Ascending aorta (tissue), 2 donors: ENCODE measurements at regions not wholly inside any gene's neighbourhood (a gene's known extent, or its start where the extent isn't known, plus 50 kb on each side); places are given as distances from the start of the nearest gene placed in this dataset.

Experiments
- DNase-seq, 2 donors: peaks; one replicate each; pipeline ENCODE4 v3.0.0-alpha.2; 2019; ENCODE audit warnings: low spot score in 2 of 2
- H3K27ac ChIP-seq, 2 donors: fragments of 200-600 bp; sonication (generic); one replicate each; pipeline ENCODE4 v1.5.1; 2016 to 2017; ENCODE audit warnings: mild to moderate bottlenecking in 1 of 2
- H3K27me3 ChIP-seq: fragments of 200-600 bp; sonication (generic); one replicate; pipeline ENCODE4 v1.5.1; 2017
- H3K36me3 ChIP-seq, 2 donors: fragments of 200-600 bp; sonication (generic); one replicate each; pipeline ENCODE4 v1.5.1; 2016
- H3K4me1 ChIP-seq, 2 donors: fragments of 200-600 bp; sonication (generic); one replicate each; pipeline ENCODE4 v1.5.1; 2016 to 2017; ENCODE audit warnings: mild to moderate bottlenecking in 1 of 2
- H3K4me3 ChIP-seq, 2 donors: fragments of 200-600 bp; sonication (generic); one replicate each; pipeline ENCODE4 v1.5.1; 2016 to 2017; ENCODE audit warnings: mild to moderate bottlenecking in 1 of 2
- H3K9me3 ChIP-seq, 2 donors: fragments of 200-600 bp; sonication (generic); one replicate each; pipeline ENCODE4 v1.5.1; 2016
- CTCF ChIP-seq, 3 experiments: fragments of 200-600 bp in 2 of 3; fragments of 450-650 bp in 1 of 3; sonication (generic) in 2 of 3; IDR thresholded peaks; one replicate each; pipeline ENCODE4 v1.5.1; 2016 to 2019; ENCODE audit warnings: antibody characterized with exemption in 3 of 3, mild to moderate bottlenecking in 1 of 3, moderate library complexity in 1 of 3
- intact Hi-C: fragments of 100-400 bp; cut with DNase I; formaldehyde crosslinking; loops from one replicate; pipeline ENCODE4 v1.15.1; 2023

- intact Hi-C loops = no loop called here
- H3K4me3 ChIP-seq = no peak overlapping the region
- no peaks in the 10 kb centered on the region for H3K36me3 ChIP-seq
- no peaks in the 10 kb centered on the region for H3K9me3 ChIP-seq
- no peaks in the 10 kb centered on the region for H3K27me3 ChIP-seq
- H3K4me1 ChIP-seq = no peaks in the 10 kb centered on the region
- no peak for TF ChIP-seq CTCF (IDR thresholded peaks at IDR 0.05)
- DNase-seq = no peak
- H3K27ac ChIP-seq = no peak overlapping the region
These were observed 189.8 kb upstream of the SLC16A7 start for GRCh38 chr12:59405992-59406391.

- Histone ChIP-seq H3K9me3 (no peaks in the 10 kb centered on the region), H3K27ac (no peak overlapping the region), H3K27me3 (no peaks in the 10 kb centered on the region), H3K4me3 (peak overlapping the region in 1 of 2 donors; percentile 7), H3K36me3 (no peaks in the 10 kb centered on the region), H3K4me1 (no peaks in the 10 kb centered on the region)
- no peak for TF ChIP-seq CTCF (IDR thresholded peaks at IDR 0.05)
- intact Hi-C loops = loop anchor here (5.0 kb wide), 1 partner anchor 403 kb away; no protein-coding TSS in a partner anchor
- DNase-seq = no peak
These were observed 191.6 kb upstream of the SLC16A7 start for GRCh38 chr12:59404109-59404650.

GRCh38 chr12:59403259-59403932 is 192.4 kb upstream of the SLC16A7 start:
- H3K4me1 ChIP-seq = no peaks in the 10 kb centered on the region
- H3K4me3 ChIP-seq = peak overlapping the region; percentile 7 to 14
- no peaks in the 10 kb centered on the region for H3K27me3 ChIP-seq
- intact Hi-C loops = loop anchor here (5.0 kb wide), 1 partner anchor 404 kb away; no protein-coding TSS in a partner anchor
- DNase-seq = peak in 1 of 2 donors; percentile 73
- TF ChIP-seq CTCF (IDR thresholded peaks at IDR 0.05) = peak; percentile 52 to 81 (median 60)
- no peaks in the 10 kb centered on the region for H3K36me3 ChIP-seq
- H3K9me3 ChIP-seq = no peaks in the 10 kb centered on the region
- no peak overlapping the region for H3K27ac ChIP-seq

- no peak overlapping the region for H3K27ac ChIP-seq
- no peaks in the 10 kb centered on the region for H3K4me1 ChIP-seq
- intact Hi-C loops = loop anchor here (5.0 kb wide), 1 partner anchor 405 kb away; no protein-coding TSS in a partner anchor
- no peaks in the 10 kb centered on the region for H3K27me3 ChIP-seq
- TF ChIP-seq CTCF (IDR thresholded peaks at IDR 0.05) = no peak
- H3K36me3 ChIP-seq = no peaks in the 10 kb centered on the region
- no peaks in the 10 kb centered on the region for H3K9me3 ChIP-seq
- no peak overlapping the region for H3K4me3 ChIP-seq
- DNase-seq = no peak
These were observed 194.0 kb upstream of the SLC16A7 start for GRCh38 chr12:59401862-59402261.

- Histone ChIP-seq H3K27ac (no peak overlapping the region), H3K36me3 (no peaks in the 10 kb centered on the region), H3K27me3 (no peaks in the 10 kb centered on the region), H3K4me3 (no peak overlapping the region), H3K9me3 (no peaks in the 10 kb centered on the region), H3K4me1 (no peaks in the 10 kb centered on the region)
- intact Hi-C loops = no loop called here
- no peak for DNase-seq
- TF ChIP-seq CTCF (IDR thresholded peaks at IDR 0.05) = no peak
These were observed 197.7 kb upstream of the SLC16A7 start for GRCh38 chr12:59398164-59398563.
